Hippocampal formation (tissue), 2 donors: ENCODE measurements at regions not wholly inside any gene's neighbourhood (a gene's known extent, or its start where the extent isn't known, plus 50 kb on each side); places are given as distances from the start of the nearest gene placed in this dataset.

Experiments used
- DNase-seq, 2 donors: peaks; one replicate each; lab custom pipeline; 2025; lab: John Stamatoyannopoulos, UW

DNA sequence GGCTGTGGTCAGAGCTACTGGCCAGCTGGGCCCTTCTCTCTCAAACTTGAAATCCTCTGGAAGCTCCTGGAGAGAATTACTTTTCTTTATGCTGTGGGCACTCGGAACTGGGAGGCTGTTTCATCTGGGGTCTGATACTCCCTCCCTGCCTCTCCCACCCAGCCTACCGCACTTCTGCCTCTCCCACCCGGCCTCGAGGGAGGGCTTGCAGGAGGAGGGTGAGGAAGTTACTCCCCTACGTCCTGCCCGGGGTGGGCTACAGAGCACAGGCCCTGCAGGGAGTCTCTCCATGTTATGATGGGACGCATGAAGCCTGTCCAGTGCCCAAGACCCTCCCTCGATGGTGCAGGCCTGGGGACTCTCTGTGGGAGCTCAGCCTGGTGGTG, 584.6 kb upstream of the MKI67 start:
- no peak for DNase-seq

DNA sequence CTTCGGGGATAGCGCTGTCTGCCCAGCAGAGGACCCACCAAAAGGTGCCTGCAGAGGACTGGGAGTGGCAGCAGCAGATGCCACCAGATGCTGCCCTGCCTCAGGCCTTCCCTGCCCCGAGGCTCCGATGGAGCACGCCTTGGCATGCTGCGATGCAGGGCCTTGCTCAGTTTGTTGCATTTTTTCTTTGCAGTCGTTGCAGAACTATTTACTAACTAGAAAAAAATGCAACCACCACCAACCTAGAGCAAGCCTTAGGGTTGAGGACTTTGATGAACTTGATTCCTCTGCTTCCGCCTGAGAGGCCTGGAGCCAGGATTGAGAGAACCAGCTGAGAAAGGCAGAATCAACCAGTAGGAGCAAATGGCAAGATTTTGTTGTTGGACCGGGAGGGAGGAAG, 585.6 kb upstream of the MKI67 start:
- DNase-seq: no peak

DNA sequence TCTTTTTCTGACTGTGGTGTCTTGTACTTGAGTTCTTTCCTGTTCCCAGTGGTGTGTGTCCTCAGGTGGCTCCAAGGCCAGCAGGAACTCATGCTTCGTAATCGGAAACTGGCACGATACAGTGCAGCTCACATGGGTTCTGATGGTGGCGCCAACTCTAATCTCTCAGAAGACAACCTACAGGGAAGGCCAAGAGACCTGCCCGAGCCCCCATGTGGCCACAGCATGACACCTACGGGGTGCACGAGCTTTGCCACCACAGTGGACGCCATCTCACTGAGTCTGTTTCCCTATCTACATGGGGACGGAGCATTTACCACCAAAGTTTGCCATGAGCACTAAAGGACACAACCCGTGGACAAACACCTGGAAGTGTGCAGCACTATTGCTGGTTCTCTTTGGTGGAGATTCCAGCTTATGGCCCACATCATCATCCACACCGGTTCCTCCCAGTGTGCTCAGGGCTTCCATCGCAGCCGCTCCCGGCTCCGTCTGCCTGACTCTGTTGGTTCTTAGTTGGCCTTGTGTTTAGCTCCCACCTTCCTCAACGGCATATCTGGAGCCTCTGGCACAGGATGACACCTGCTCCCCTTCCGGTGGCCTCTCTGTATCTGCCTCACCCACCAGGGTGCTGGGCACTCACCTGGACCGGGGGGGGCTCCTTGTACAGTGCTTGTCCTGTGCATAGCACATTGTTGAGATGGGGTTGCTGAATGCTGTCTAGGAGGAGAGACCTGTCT, 586.6 kb upstream of the MKI67 start:
- DNase-seq: no peak

DNA sequence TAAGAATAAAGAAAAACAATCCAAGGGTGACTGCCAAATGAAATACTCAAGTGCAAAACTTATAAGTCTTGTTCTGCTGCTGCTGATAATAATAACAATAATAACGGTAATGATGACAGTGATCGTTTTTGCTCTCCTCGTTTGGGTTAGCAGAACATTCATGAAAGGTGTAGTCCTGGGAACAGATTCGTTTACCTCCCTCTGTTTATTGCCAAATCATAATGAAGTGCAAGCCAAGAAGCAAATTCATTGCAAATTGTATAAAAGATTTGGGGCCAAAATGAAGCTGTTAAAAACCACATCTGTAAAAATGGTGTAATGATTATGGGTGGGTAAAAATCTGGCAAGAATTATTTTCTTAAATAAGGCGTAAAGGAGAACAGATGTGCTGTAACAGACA, 587.2 kb upstream of the MKI67 start:
- DNase-seq: no peak

DNA sequence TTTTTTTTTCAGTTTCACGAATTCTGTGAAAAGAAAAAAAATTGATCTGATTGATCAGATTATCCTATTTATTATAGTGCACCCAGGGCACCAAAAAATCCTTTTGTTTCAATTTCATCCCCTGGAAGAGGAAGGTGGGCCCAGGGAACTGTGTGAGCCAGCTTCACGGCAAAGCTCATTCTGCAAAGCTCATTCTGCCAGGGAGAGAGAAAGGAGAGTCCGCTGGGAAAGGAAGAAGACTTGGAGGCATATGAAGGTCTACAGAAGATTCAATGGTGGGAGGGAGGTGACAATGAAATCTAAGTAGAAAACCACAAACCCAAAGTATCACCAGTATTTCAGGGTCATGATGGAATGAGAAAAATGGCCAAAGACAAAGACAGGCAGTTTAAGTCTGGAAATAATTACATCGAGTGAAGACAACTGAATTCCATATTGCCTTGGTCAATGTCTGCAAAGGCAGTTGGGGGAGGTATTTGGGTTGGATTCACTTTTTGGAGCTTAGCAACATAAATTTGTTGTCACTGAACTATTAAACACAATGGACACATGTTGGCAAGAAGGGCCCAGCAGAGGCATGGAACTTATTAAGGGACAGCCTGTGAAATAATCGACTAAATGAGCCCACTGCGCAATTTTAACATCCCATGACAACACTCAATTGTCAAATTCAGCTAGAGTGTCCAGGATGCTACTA, 587.8 kb upstream of the MKI67 start:
- DNase-seq: no peak

DNA sequence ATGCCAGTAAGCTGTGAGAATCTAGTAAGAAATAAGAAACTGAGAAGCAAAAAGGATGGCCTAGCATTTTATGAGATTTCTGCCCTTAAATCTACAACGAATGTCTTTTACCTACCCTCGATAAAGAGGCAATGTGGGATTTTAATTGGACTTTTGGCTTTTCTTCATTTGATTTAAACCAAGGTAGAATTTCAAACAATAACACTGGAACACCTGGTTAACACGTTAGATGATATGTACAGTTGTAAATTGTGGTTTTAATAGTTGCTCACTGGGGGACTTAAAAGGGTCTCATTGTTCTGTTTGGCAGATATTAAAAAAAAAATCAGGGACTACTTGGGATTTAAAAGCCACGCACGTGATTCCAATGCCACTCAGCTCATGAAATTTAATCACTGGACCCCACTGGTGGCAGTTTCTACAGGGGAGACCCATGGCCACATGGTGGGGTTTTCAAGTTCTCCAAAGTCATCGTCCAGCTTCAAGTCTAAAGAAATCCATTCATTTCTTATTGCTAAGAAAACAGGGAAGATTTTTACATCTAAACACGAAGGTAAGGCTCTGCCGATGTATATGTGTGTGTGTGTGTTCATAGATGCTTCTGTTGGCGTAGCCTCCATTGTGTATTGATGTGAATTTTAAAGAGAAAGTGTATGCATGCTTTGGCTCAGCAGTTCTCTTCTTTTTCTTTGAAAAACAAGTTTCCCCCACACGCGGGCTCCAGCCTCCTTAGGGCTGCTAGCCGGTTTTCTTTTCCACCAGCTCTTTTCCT, 588.6 kb upstream of the MKI67 start:
- DNase-seq: no peak

DNA sequence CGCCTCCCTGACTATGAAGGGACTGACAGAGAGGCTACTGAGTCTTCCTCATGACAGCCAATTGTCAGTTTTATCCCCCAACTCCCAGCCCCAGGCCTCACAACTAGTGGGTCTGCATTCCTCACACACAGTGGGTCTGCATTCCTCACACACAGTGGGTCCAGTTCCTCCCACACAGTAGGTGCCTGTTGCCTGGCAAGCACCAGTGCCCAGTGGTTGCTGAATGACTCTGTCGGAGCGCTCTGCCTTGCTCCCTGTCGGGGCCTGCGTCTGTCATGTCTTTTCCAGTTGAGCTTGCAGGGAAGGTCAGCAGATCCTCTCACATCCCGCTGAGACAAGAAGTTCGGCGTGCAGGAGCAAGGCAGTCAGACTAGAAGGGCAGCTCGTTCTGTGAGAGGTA, 590.0 kb upstream of the MKI67 start:
- DNase-seq: no peak

DNA sequence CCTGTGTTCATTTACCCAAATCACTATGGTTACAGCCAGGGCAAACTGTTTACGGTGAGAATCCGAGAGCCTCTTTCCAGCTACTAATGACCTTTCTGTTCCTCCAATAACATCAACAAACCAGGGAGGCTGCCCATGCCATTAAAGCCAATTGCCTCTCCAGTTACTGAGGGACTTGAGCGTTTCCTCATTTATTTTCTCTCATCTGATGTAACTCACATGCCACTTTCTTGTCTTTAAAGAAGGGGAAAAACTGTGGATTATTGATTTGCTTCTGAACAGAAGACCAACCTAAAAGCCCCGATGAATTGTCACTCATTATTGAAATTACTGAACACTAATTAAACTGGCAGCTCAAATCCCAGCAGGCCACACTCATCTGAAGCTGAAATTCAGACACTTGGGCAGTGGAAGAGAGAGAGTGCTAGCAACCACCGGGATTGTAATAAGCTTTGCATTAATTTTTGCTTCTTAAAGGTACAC, 595.8 kb upstream of the MKI67 start:
- DNase-seq: no peak

DNA sequence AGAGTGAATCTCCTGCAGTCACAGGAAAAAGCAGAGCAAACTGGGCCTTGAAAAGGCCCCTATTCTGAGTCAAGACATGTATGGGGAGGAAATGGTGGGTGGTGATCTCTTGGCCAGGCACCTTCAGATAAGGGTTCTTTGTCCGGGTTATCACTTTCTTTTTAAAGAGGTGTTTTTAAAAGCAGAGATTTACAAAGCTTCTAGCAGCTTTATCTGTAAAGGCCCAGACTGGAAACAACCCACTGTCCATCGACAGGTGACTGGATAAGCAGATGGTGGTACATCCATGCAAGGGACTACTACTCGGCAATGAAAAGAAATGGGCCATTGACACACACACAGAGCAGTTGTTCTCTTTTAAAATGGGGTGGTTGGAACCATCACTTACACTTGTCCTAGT, 596.7 kb upstream of the MKI67 start:
- no peak for DNase-seq

DNA sequence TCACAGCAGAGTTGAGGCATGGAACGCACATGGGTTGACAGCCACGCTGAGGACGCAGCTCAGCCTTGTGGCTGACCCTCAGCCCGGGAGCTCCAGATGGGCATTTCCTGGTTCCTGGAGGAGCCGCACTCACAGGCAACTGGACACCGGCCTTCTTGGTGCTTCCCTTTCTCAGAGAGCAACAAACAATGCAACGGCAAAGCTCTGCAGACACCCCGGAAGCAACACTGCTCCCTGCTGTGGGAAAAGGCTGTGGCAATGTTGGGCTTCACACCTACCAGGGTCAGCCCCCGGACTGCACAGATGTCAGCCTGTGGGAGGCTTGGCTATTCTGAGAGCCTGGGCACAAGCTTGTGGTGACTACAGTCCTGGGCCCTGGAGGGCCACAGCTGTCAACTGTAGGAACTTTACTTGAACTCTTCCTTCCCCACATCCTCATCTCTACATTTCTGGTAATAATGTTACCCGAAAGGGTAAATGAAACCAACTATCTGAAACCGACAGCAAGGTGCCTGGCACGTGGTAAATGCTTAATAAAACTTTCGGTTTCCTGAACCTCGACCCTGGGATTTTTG, 597.5 kb upstream of the MKI67 start:
- DNase-seq: no peak

DNA sequence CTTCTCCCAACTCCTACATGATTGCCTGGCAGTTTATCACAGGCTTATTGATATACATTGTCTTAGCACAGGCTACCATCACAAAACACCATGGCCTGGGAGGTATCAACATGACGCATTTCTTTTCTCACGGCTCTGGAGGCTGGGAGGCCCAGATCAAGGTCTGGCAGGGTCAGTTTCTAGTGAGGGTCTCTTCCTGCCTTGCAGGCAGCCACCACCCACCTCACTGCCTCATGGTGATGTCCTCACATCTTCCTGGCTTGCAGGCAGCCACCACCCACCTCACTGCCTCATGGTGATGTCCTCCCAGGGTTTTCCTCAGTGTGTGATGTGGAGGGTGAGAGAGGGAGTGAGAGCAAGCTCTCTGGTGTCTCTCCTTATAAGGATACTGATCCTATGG, 599.3 kb upstream of the MKI67 start:
- no peak for DNase-seq

DNA sequence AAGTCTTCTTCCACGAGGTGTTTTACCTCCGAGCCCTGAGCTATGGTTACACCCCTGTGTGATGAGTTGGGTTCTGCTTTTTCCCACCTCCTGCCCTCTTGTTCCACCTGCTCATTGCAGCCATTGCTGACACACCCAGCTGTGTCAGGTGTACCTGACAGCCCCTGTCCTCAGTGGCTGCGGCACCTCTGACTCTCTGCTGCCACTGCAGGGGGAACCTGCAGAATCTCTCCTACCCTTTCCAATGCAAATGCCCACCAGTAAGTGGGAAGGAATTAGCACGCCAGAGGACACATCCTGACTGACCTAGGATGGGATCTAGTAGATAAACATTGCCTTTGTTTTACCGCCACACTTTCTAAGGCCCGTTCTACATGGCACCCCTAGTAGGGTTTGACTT, 600.9 kb upstream of the MKI67 start:
- peak in 1 of 2 donors; percentile 86 for DNase-seq

DNA sequence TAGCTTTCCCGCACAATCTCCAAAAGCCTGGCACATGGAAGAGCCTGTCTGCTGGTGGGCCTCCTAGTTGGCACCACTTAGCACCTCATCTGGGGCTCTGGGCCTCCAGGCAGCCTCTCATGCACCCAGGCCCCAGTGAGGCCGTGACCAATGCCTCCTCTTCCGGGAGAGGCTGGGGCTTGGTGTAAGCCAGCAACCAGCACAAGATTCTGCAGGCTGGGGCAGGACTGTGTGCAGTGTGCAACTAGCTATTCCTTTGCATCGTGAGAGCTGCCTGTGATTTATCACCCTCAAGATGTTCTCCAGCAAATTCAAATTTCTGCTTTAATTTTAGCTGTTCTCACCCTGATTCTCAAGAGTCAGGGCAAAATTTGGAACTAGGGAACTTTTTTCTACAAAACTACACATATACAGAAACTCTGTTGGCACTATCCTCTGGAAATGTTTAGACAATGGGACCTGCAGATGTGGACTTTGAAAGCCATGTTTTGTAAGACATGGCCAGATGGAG, 603.7 kb upstream of the MKI67 start:
- DNase-seq: peak in 1 of 2 donors; percentile 6

DNA sequence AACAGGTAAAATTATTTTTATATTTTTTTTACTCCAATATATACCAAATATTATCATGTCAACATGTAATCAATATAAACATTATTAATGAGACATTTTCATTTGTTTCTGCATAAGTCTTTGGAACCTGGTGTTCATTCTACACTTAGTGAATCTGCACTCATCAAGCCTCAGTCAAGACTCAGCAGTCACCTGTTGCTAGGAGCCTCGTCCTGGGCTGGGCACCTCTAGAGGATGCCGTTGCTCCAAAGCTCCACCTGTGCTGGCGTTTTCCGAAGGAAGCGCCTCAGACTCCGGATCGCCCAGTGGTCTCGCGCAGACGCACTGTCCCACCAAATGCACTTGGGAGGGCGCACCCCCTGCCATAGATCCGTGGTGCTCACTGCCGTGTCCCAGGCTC, 604.7 kb upstream of the MKI67 start:
- DNase-seq: no peak

DNA sequence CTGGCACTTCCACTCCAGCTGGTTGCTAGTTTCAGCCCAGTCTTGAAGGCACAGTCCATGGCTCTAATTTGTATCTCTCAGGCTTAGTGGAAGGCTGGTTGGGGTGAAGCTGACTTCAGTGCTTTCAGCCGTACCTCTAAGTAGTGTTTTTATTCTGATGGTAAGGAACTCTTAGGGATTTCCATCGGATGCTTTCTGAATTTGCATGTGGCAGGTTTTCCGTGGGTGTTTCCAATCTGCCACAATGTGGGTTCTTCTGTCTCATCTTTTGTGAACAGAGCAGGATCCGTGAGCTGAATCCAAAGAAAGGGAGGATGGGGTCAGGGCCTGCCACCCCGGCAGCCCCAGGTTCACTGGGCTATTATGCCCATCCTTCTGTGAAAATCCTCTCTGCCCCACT, 607.9 kb upstream of the MKI67 start:
- peak in 1 of 2 donors; percentile 7 for DNase-seq

DNA sequence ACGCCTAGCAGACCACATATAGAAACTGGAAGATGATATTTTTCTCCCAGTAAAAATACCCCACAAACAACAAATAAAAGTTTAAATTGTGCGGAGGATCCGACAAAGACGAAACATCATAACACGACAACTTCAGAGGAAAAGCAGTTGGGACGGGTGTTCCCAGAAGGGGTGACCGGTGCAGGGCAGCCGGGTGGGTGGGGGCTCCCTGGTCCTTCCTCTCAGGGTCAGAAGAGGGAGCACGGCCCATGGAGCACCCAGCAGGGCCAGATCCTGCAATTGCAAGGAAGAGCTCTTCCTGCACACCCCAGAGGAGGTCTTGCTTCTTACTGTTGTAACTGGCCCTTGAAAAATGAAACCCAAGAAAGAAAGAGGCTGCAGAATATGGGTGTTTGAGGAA, 608.5 kb upstream of the MKI67 start:
- no peak for DNase-seq

DNA sequence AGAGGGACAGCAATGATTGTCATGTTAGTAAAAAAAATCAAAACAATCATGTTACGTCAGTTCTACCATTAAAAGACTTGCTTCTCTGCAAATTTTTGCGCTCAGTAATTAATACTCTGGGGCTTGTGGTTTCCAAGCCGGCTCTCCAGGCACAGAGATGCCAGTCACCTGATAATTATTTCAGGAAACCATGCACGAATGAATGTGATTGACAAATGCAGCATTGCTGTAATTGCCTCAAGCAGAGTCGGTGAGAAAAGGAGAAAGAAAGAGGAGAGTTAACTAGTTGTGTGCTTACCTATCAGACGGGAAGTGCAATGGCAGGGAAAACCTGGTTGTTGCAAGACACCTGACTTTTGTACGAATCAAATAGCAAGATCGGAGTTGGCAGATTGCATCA, 609.8 kb upstream of the MKI67 start:
- DNase-seq: no peak

DNA sequence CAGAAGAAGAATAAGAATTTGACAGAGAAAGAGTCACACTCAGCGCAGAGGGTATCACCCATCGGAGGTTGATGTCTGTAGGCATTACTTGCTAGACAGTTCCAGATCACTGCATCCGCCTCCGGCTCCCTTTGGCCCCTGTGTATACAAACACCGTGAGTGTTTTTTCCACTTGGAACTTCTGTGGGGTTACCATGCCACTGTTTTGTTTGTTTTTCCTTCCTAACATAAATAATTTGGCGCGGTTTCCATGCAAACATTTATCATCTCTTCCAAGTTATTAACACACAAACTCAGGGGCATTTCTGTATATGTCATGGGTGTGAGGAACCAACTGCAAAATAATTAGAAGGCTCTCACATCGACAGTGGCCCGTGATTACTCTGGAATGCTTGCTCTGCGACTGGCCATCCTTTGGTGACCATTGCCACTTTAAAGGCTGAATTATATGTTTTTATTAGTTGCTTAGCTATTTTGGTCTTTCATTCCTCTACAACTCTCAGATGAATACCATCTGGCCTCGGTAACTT, 612.2 kb upstream of the MKI67 start:
- DNase-seq: no peak

DNA sequence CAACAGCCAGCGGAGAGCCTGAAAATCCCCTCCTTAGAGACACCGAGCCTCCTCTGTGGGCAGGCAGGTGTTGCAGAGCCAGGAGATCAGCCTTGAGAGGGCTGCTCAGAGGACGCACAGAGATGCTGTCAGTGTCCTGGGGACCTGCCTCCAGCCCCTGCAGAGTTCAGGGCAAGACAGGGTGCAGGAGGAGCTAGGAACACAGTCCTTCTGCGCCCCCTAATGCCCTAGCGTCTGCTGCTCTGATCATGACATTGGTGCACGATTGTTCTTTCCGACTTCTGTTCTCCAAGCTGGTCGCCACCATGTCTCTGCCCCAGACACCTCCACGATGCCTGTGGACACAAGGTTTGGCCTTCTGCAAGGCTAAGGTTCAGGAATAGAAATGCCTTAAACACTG, 613.7 kb upstream of the MKI67 start:
- DNase-seq: no peak

DNA sequence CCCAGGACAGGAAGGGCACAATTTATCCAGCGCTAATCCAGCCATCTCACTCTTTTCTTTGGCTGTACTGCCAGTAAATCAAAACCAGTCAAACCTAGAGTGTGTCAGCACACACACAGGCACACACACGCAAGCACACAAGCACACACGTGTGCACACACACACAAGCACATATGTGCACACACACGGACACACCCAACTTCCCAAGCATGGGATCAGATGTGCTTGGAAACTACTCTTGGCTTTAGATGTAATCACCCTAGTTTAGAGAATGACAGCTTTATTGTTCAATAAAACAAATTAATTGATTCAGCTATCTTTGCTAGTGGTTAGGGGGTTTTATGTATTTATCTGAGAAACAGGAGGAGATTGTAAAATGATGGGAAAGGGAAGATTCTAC, 615.0 kb upstream of the MKI67 start:
- DNase-seq: no peak

DNA sequence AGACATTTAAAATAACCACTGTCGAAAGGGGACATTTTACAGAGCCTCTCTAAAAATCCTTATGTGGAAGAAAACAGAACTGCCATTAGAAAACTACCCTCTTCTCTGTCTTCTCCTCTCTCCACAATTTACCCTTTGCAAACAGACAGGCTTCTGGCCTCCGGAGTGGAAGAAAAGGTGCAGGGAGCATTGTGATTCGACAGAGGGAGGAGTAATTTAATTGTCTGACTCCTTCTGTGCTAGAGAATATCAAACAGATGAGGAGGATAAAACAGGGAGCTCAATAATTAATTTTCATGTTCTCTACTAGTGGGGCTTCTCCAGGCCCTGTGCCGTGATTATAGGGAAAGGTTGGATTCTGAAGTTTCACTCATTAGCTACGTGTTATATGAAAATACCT, 615.5 kb upstream of the MKI67 start:
- DNase-seq: no peak

DNA sequence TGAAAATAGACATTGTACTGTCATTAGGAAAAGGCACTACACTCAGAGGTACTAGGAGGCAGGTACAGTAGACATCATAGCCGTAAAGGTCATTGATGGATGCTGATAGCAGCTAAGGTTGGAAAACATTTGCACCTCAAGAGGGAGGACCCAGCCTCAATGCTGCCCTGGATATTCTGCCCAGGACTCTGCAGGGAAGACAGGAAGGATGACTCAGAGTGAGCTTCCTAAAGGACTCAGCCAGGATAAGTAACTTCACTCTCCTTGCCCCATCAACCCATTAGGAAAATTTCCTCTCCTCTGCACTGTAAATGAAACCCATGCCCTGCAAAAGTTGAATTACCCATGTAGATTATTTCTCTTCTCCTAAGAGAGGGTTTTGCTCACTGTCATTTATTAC, 617.9 kb upstream of the MKI67 start:
- DNase-seq: no peak
